ENCODE measurements at regions not wholly inside any gene's neighbourhood (a gene's known extent, or its start where the extent isn't known, plus 50 kb on each side); places are given as distances from the start of the nearest gene placed in this dataset.

DNA sequence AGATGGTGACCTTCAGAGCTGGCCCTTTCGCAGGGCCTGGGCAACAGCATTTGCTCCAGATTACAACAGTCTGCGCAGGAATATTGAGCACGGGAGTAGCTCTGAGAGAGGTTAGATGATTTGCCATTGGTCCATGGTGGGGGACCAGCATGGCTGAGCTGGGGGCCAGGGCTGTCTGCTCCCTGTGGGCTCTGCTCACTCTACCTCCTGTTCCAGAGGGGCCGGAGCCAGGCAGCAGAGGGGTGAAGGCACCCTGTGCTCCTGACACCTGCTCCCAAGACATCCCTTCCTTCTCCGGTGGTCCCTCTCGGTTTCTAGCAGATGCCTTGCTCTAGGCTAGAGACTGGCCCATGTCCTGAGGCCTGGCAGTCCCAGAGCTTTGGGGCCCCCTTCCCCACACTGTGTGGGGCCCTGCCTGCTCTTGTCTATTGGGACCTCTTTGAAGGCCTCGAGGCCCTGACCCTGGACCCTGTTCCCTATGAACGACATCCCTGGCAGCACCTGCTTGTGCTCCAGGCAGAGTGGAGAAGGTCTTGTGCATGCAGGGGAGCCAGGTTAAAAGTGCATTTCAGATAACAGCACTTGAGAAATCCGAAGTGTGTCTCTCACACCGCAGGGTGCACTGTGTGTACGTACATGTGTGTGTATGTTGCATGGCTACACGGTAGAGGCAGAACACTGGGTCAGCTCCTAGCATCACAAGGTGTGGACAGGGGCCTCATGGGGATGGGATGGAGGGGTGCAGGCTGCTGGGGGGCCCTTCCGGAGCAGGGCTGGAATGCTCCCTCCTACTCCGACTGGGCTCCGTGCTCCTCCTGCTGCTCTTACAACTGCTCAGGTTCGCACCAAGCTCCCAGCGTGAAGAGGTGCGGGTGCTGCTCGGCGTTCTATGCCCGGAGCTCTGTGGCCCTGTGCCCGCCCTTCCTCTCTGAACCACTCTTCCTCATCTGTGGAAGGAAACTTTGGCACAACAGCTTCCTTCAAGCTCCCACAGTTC lies 123.3 kb upstream of the B3GAT1 start:
- Histone ChIP-seq H3K27ac (ENCODE audit: low read length) (no peak overlapping the region), H3K27me3 (ENCODE audit: low read length) (no peaks in the 10 kb centered on the region), H3K9me3 (ENCODE audit: low read length) (no peaks in the 10 kb centered on the region), H3K9ac (ENCODE audit: low read length) (no peak overlapping the region), H3K79me2 (ENCODE audit: low read length) (no peaks in the 10 kb centered on the region), H3K36me3 (ENCODE audit: insufficient read depth, low read length) (no peaks in the 10 kb centered on the region), H2AFZ (ENCODE audit: low read length) (no peak overlapping the region), H4K20me1 (ENCODE audit: insufficient read depth, low read depth, low read length) (no peaks in the 10 kb centered on the region), H3K4me3 (ENCODE audit: low read length) (no peak overlapping the region), H3K4me1 (ENCODE audit: low read length) (no peaks in the 10 kb centered on the region), H3K4me2 (ENCODE audit: low read depth, low read length, poor library complexity, severe bottlenecking) (no peak overlapping the region), H3K9me2 (replicated peaks; ENCODE audit: insufficient read depth, low read length) (no peaks in the 10 kb centered on the region)
- DNase-seq: no peak

DNA sequence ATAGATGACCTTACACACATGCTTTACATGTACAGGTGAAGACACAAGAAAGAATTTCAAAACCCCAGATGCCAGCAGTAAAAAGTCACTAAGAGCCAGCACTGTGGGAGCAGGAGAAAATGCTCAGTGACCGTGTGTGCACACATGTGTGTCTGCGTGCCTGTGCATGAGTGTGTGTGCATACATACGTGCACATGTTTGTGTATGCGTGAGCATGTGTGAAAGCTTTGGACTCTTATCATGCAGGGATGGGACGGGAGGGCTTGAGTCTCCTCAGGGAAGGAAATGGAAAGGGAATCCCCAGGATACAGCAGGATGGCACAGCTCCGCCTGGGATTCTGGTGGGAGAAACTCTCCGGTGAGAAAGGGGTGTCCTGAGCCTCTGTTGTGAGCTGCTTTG lies 121.5 kb upstream of the B3GAT1 start:
- H3K9me2 ChIP-seq (replicated peaks; ENCODE audit: insufficient read depth, low read length): no peaks in the 10 kb centered on the region
- H3K4me1 ChIP-seq (ENCODE audit: low read length): no peaks in the 10 kb centered on the region
- no peaks in the 10 kb centered on the region for H4K20me1 ChIP-seq (ENCODE audit: insufficient read depth, low read depth, low read length)
- no peak overlapping the region for H3K9ac ChIP-seq (ENCODE audit: low read length)
- H3K27me3 ChIP-seq (ENCODE audit: low read length): no peaks in the 10 kb centered on the region
- no peak overlapping the region for H2AFZ ChIP-seq (ENCODE audit: low read length)
- H3K4me3 ChIP-seq (ENCODE audit: low read length): no peak overlapping the region
- H3K79me2 ChIP-seq (ENCODE audit: low read length): no peaks in the 10 kb centered on the region
- no peaks in the 10 kb centered on the region for H3K9me3 ChIP-seq (ENCODE audit: low read length)
- no peaks in the 10 kb centered on the region for H3K36me3 ChIP-seq (ENCODE audit: insufficient read depth, low read length)
- H3K27ac ChIP-seq (ENCODE audit: low read length): no peak overlapping the region
- DNase-seq: no peak
- H3K4me2 ChIP-seq (ENCODE audit: low read depth, low read length, poor library complexity, severe bottlenecking): no peak overlapping the region

DNA sequence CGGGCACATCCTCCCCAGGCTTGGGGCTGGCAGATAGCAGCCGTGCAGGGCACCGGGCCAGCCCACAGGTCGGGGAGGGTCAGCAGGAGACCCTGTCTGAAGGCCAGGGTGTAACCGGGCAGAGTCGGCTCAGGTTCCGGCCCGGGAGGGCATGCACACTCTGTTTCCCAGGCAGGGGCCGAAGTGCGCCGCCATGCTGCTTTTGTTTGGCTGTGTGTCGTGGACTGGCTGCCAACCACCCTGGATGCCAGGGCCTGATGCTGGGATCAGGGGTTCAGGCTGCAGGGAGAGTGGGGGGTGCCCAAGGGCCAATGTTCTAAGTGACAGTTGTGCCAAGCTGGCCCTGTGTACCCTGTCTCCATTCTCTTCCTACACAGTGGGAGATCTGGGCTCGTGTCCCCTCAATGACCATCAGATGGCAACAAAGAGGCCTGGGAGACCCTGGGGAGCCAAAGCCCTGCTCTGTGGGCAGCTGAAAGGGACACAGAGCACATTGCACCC lies 120.9 kb upstream of the B3GAT1 start:
- Histone ChIP-seq H3K27me3 (ENCODE audit: low read length) (no peaks in the 10 kb centered on the region), H3K4me3 (ENCODE audit: low read length) (no peak overlapping the region), H4K20me1 (ENCODE audit: insufficient read depth, low read depth, low read length) (no peaks in the 10 kb centered on the region), H3K79me2 (ENCODE audit: low read length) (no peaks in the 10 kb centered on the region), H3K4me1 (ENCODE audit: low read length) (no peaks in the 10 kb centered on the region), H3K4me2 (ENCODE audit: low read depth, low read length, poor library complexity, severe bottlenecking) (no peak overlapping the region), H2AFZ (ENCODE audit: low read length) (no peak overlapping the region), H3K9me2 (replicated peaks; ENCODE audit: insufficient read depth, low read length) (no peaks in the 10 kb centered on the region), H3K27ac (ENCODE audit: low read length) (no peak overlapping the region), H3K9ac (ENCODE audit: low read length) (no peak overlapping the region), H3K36me3 (ENCODE audit: insufficient read depth, low read length) (no peaks in the 10 kb centered on the region), H3K9me3 (ENCODE audit: low read length) (no peaks in the 10 kb centered on the region)
- no peak for DNase-seq

DNA sequence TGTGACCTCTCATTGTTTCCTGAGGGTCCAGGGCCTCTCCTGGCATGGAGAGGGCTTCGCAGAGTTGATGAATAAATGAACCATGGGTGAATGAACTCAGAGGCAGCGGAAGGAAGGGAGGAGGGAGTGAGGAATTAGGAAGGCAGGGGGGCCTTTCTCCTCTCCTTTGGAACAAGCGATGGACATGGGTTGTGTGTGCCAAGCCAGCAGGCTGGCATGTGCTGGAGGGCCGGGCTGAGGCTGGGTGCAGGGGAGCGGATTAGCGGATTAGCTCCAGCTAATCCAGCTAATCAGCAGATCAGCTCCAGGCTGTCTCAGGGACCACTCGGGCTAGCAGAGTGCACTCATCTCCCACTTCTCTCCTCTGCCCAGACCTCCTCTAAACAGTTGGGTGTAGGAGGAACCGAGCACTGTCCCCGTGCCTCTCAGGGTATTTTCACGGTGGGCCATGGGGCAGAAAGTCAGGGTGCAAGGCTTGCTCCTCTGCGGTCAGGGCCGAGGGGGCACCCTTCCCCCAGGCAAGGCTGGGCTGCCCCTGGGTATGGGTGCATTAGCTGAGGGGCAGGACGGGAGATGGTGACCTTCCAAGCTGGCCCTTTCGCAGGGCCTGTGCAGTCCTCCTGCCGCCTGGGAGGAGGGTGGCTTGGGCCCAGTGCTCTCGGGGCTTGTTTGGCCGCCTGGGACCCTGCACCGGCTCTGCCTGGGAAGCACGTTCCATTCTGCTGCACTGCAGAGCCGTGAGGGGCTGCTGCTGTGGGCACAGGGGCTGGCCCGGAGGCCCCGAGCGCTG lies 120.3 kb upstream of the B3GAT1 start:
- no peaks in the 10 kb centered on the region for H3K27me3 ChIP-seq (ENCODE audit: low read length)
- H3K9me2 ChIP-seq (replicated peaks; ENCODE audit: insufficient read depth, low read length): no peaks in the 10 kb centered on the region
- no peak overlapping the region for H3K9ac ChIP-seq (ENCODE audit: low read length)
- no peaks in the 10 kb centered on the region for H3K4me1 ChIP-seq (ENCODE audit: low read length)
- no peak overlapping the region for H3K4me2 ChIP-seq (ENCODE audit: low read depth, low read length, poor library complexity, severe bottlenecking)
- no peak for DNase-seq
- H3K27ac ChIP-seq (ENCODE audit: low read length): no peak overlapping the region
- no peaks in the 10 kb centered on the region for H3K79me2 ChIP-seq (ENCODE audit: low read length)
- H3K9me3 ChIP-seq (ENCODE audit: low read length): no peaks in the 10 kb centered on the region
- H3K36me3 ChIP-seq (ENCODE audit: insufficient read depth, low read length): no peaks in the 10 kb centered on the region
- no peak overlapping the region for H3K4me3 ChIP-seq (ENCODE audit: low read length)
- no peak overlapping the region for H2AFZ ChIP-seq (ENCODE audit: low read length)
- H4K20me1 ChIP-seq (ENCODE audit: insufficient read depth, low read depth, low read length): no peaks in the 10 kb centered on the region

DNA sequence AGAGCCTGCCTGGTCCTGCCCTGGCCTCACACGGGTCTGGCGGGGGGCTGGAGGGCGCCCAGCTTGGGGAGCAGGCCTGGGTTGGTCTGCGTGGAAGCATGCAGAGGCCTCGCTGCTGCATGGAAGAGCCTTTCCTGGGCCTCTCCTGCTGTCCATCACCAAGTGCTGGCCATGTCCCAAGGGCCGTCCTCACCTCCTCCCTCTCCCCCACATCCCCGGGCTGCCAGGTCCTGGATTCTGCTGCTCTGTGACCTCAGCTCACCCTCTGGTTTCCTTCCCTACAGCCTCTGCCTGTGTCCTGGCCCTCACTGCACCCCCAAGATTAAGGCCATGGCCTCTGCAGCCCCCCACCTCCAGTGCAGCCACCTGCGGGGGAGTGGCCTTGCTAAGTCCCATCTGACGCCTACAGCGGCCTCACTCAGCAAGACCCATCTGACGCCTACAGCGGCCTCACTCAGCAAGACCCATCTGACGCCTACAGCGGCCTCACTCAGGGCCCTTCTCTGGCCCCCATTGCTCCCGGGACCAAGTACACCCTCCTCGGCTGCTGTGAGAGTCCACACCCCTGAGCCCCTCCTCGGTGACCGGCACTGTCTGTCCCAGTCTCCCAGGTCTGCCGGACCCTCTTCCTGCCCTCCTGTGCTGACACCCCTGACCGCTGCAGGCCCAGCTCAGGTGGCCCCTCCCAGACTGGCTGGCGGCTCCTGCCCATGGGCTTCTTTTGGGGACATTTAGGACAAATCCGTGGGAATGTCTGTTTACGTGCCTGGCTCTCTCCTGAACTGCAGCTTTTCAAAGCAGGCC lies 119.5 kb upstream of the B3GAT1 start:
- no peaks in the 10 kb centered on the region for H4K20me1 ChIP-seq (ENCODE audit: insufficient read depth, low read depth, low read length)
- H3K9me2 ChIP-seq (replicated peaks; ENCODE audit: insufficient read depth, low read length): no peaks in the 10 kb centered on the region

DNA sequence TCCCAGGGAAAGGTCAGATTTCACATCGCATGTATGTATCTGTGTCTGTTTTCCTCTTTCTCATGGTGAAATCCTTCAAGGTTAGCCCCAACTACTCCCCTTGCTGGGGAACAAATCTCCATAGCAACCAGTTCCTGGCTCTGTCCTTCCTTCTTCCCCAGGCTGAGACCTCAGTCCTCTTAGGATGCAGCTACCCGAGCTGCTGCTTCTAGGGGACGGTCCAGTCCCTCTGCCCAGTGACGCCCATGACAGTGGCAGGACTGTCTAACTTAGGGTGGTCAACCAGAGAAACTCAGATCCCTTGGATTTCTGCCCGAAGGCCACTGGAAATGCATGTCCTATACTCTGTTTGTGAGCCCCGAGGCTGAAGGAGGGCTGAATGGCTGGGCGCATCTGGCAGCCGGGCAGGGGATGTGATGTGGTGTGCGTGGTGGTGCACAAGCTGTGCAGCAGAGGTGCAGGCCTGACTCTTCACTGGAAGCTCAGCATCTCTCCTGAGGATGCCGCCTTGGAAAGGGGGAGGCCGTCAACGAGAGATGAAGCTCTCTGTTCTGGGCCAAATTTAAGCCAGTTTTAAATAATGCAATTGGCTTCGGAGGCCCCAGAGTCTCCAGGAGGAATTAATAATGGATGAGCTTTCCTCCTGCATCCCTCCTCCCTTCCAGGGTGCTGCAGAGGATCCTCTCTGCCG lies 118.7 kb upstream of the B3GAT1 start:
- Histone ChIP-seq H3K9me3 (ENCODE audit: low read length) (no peaks in the 10 kb centered on the region), H3K36me3 (ENCODE audit: insufficient read depth, low read length) (no peaks in the 10 kb centered on the region), H3K4me3 (ENCODE audit: low read length) (no peak overlapping the region), H3K9me2 (replicated peaks; ENCODE audit: insufficient read depth, low read length) (no peaks in the 10 kb centered on the region), H2AFZ (ENCODE audit: low read length) (no peak overlapping the region), H3K4me2 (ENCODE audit: low read depth, low read length, poor library complexity, severe bottlenecking) (no peak overlapping the region), H3K27ac (ENCODE audit: low read length) (no peak overlapping the region), H3K9ac (ENCODE audit: low read length) (no peak overlapping the region), H4K20me1 (ENCODE audit: insufficient read depth, low read depth, low read length) (no peaks in the 10 kb centered on the region), H3K27me3 (ENCODE audit: low read length) (no peaks in the 10 kb centered on the region), H3K4me1 (ENCODE audit: low read length) (no peaks in the 10 kb centered on the region), H3K79me2 (ENCODE audit: low read length) (no peaks in the 10 kb centered on the region)
- DNase-seq: no peak

More for the DNA sequence above, 119.5 kb upstream of the B3GAT1 start:
- H3K36me3 ChIP-seq (ENCODE audit: insufficient read depth, low read length): no peaks in the 10 kb centered on the region
- no peaks in the 10 kb centered on the region for H3K9me3 ChIP-seq (ENCODE audit: low read length)
- no peak overlapping the region for H3K4me2 ChIP-seq (ENCODE audit: low read depth, low read length, poor library complexity, severe bottlenecking)
- H2AFZ ChIP-seq (ENCODE audit: low read length): no peak overlapping the region
- H3K27me3 ChIP-seq (ENCODE audit: low read length): no peaks in the 10 kb centered on the region
- no peak for DNase-seq
- H3K27ac ChIP-seq (ENCODE audit: low read length): no peak overlapping the region
- H3K4me1 ChIP-seq (ENCODE audit: low read length): no peaks in the 10 kb centered on the region
- H3K4me3 ChIP-seq (ENCODE audit: low read length): no peak overlapping the region
- no peaks in the 10 kb centered on the region for H3K79me2 ChIP-seq (ENCODE audit: low read length)
- no peak overlapping the region for H3K9ac ChIP-seq (ENCODE audit: low read length)

DNA sequence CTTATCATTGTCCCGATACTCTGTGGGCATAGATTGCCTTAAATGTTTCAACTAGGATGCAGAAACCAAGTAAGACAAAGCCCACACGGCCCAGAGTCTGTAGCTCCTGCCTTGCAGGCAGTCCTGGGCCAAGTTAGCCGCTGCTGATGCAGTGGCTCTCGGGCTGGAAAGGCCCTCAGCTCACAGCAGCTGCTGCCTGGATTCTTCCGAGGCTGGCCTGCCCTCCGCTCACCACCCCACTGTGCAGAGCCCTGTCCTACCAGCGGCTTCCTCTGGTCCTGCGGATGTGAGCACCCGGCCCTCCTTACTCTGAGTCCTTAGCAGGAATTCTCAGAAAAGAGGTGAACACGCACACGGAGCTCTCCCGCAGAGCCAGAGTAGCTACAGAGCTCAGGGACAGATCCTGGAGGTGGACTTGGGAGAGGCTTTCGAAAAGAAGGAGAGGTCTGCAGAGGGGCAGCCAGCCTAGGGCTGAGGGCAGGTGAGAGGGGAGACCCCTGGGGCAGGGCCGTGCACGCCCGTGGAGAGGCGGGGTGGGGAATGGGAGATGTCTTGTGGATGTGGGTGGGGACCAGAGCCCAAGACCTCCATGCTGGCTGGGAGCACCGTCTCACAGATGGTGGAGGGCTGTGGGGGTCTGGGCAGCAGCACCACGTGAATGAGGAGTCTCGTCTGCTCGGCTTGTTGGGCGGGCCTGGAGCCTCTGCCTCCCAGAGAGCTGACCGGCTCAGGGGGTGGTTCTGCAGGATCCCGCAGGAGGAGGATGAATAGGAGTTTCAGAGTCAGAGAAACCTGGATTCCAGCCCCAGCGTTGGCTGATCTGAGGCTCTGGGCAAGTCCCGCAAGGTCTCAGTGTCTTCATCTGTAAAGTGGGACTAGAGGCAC lies 117.4 kb upstream of the B3GAT1 start:
- H4K20me1 ChIP-seq (ENCODE audit: insufficient read depth, low read depth, low read length): no peaks in the 10 kb centered on the region
- no peak for DNase-seq
- H3K9ac ChIP-seq (ENCODE audit: low read length): no peak overlapping the region
- H3K4me2 ChIP-seq (ENCODE audit: low read depth, low read length, poor library complexity, severe bottlenecking): no peak overlapping the region
- H3K36me3 ChIP-seq (ENCODE audit: insufficient read depth, low read length): no peaks in the 10 kb centered on the region
- no peaks in the 10 kb centered on the region for H3K9me3 ChIP-seq (ENCODE audit: low read length)
- H3K4me3 ChIP-seq (ENCODE audit: low read length): no peak overlapping the region
- no peak overlapping the region for H2AFZ ChIP-seq (ENCODE audit: low read length)
- H3K79me2 ChIP-seq (ENCODE audit: low read length): no peaks in the 10 kb centered on the region
- no peaks in the 10 kb centered on the region for H3K27me3 ChIP-seq (ENCODE audit: low read length)
- no peak overlapping the region for H3K27ac ChIP-seq (ENCODE audit: low read length)
- H3K9me2 ChIP-seq (replicated peaks; ENCODE audit: insufficient read depth, low read length): no peaks in the 10 kb centered on the region
- H3K4me1 ChIP-seq (ENCODE audit: low read length): no peaks in the 10 kb centered on the region

All from Karpas-422 (cell line).